Colonic mucosa (tissue), 4 donors: ENCODE measurements at regions not wholly inside any gene's neighbourhood (a gene's known extent, or its start where the extent isn't known, plus 50 kb on each side); places are given as distances from the start of the nearest gene placed in this dataset.

Source experiments
- DNase-seq: peaks from one replicate; pipeline ENCODE4 v3.0.0-alpha.2; 2020
- H3K27ac ChIP-seq: fragments of 200-600 bp; one replicate; pipeline ENCODE4 v1.8.0; 2021
- H3K27me3 ChIP-seq: fragments of 200-600 bp; one replicate; pipeline ENCODE4 v1.8.0; 2021
- H3K36me3 ChIP-seq: fragments of 200-600 bp; one replicate; pipeline ENCODE4 v1.8.0; 2021
- H3K4me1 ChIP-seq: fragments of 200-600 bp; one replicate; pipeline ENCODE4 v1.8.0; 2021; ENCODE audit warnings: mild to moderate bottlenecking
- H3K4me3 ChIP-seq: fragments of 200-600 bp; one replicate; pipeline ENCODE4 v1.8.0; 2021
- H3K9ac ChIP-seq, 2 donors: one replicate each; pipeline ENCODE4 v1.7.0; 2013; ENCODE audit warnings: control low read depth in 2 of 2, low read depth in 2 of 2, low read length in 2 of 2
- H3K9me3 ChIP-seq: fragments of 200-600 bp; one replicate; pipeline ENCODE4 v1.8.0; 2021
- CTCF ChIP-seq: fragments of 200-600 bp; IDR thresholded peaks from one replicate; pipeline ENCODE4 v1.8.0; 2022; ENCODE audit warnings: antibody characterized with exemption, mild to moderate bottlenecking
- intact Hi-C: fragments of 100-400 bp; cut with DNase I; formaldehyde crosslinking; loops from one replicate; pipeline ENCODE4 v1.14.1; 2022
- donor health status: healthy.
- donor health status: DM: no; HTN: no; CAD: no.
- donor health status: DM: no; HTN: no; CAD: no.

- intact Hi-C loops: no loop called here
- Histone ChIP-seq H3K36me3 (no peaks in the 10 kb centered on the region), H3K27me3 (no peaks in the 10 kb centered on the region), H3K9me3 (no peaks in the 10 kb centered on the region), H3K9ac (no peak overlapping the region), H3K27ac (no peak overlapping the region), H3K4me3 (no peak overlapping the region), H3K4me1 (no peaks in the 10 kb centered on the region)
- peak; percentile 77 for TF ChIP-seq CTCF
- DNase-seq: peak; percentile 35
Observed at GRCh38 chr7:22001345-22002004, 55.8 kb upstream of the CDCA7L start.

GRCh38 chr7:21999896-22000295 is 54.2 kb upstream of the CDCA7L start:
- DNase-seq: no peak
- H3K27me3 ChIP-seq: no peaks in the 10 kb centered on the region
- H3K36me3 ChIP-seq: no peaks in the 10 kb centered on the region
- no peak for TF ChIP-seq CTCF
- no peak overlapping the region for H3K27ac ChIP-seq
- H3K9me3 ChIP-seq: no peaks in the 10 kb centered on the region
- no peaks in the 10 kb centered on the region for H3K4me1 ChIP-seq
- no peak overlapping the region for H3K9ac ChIP-seq
- intact Hi-C loops: no loop called here
- H3K4me3 ChIP-seq: no peak overlapping the region

- intact Hi-C loops: no loop called here
- Histone ChIP-seq H3K9me3 (no peaks in the 10 kb centered on the region), H3K36me3 (no peaks in the 10 kb centered on the region), H3K27me3 (no peaks in the 10 kb centered on the region), H3K4me3 (no peak overlapping the region), H3K4me1 (no peaks in the 10 kb centered on the region), H3K9ac (no peak overlapping the region), H3K27ac (no peak overlapping the region)
- no peak for DNase-seq
- no peak for TF ChIP-seq CTCF
Observed at GRCh38 chr7:21996641-21997040, 50.9 kb upstream of the CDCA7L start.
